WTC11 (cell line): ENCODE measurements at regions not wholly inside any gene's neighbourhood (a gene's known extent, or its start where the extent isn't known, plus 50 kb on each side); places are given as distances from the start of the nearest gene placed in this dataset.

Experiments
- ATF1 ChIP-seq: sonication (generic); formaldehyde crosslinking; IDR thresholded peaks from 2 replicates; pipeline ENCODE4 v1.8.1; 2023; ENCODE audit warnings: mild to moderate bottlenecking, moderate library complexity, missing genetic modification reagents
- ATF3 ChIP-seq: sonication (generic); formaldehyde crosslinking; conservative IDR thresholded peaks from 2 replicates; pipeline ENCODE4 v1.8.1; 2022; ENCODE audit warnings: mild to moderate bottlenecking, missing genetic modification reagents
- CTCF ChIP-seq: fragments of 200-600 bp; IDR thresholded peaks from 2 replicates; pipeline ENCODE4 v1.8.0; 2022; ENCODE audit warnings: antibody characterized with exemption
- FOXK1 ChIP-seq: sonication (generic); formaldehyde crosslinking; IDR thresholded peaks from 2 replicates; pipeline ENCODE4 v1.8.0; 2022; ENCODE audit warnings: mild to moderate bottlenecking, moderate library complexity, missing genetic modification reagents
- FOXP4 ChIP-seq: sonication (generic); formaldehyde crosslinking; IDR thresholded peaks from 2 replicates; pipeline ENCODE4 v1.8.0; 2022; ENCODE audit warnings: mild to moderate bottlenecking, missing genetic modification reagents
- NFYB ChIP-seq: sonication (generic); formaldehyde crosslinking; conservative IDR thresholded peaks from 2 replicates; pipeline ENCODE4 v1.8.0; 2022; ENCODE audit warnings: low read depth, missing genetic modification reagents
- PRDM15 ChIP-seq: sonication (generic); formaldehyde crosslinking; IDR thresholded peaks from 2 replicates; pipeline ENCODE4 v1.8.0; 2022; ENCODE audit warnings: missing genetic modification reagents
- USF1 ChIP-seq: sonication (generic); formaldehyde crosslinking; IDR thresholded peaks from 2 replicates; pipeline ENCODE4 v1.8.0; 2022; ENCODE audit warnings: mild to moderate bottlenecking, missing genetic modification reagents
- ZBTB21 ChIP-seq: sonication (generic); formaldehyde crosslinking; IDR thresholded peaks from 2 replicates; pipeline ENCODE4 v1.8.1; 2023; ENCODE audit warnings: mild to moderate bottlenecking, missing genetic modification reagents, borderline replicate concordance
- ZNF416 ChIP-seq: fragments of 250-450 bp; sonication (Bioruptor Pico); IDR thresholded peaks from 2 replicates; pipeline ENCODE4 v1.9.0; 2021; ENCODE audit warnings: mild to moderate bottlenecking, inconsistent platforms
- TF ChIP-seq, protein P1 (sequence below): sonication (generic); formaldehyde crosslinking; IDR thresholded peaks from 2 replicates; pipeline ENCODE4 v1.8.1; 2023; ENCODE audit warnings: mild to moderate bottlenecking, moderate library complexity, missing genetic modification reagents
- TF ChIP-seq, protein P2 (sequence below): sonication (generic); formaldehyde crosslinking; IDR thresholded peaks from 2 replicates; pipeline ENCODE4 v1.8.1; 2022; ENCODE audit warnings: mild to moderate bottlenecking, missing genetic modification reagents, moderate library complexity, borderline replicate concordance

DNA sequence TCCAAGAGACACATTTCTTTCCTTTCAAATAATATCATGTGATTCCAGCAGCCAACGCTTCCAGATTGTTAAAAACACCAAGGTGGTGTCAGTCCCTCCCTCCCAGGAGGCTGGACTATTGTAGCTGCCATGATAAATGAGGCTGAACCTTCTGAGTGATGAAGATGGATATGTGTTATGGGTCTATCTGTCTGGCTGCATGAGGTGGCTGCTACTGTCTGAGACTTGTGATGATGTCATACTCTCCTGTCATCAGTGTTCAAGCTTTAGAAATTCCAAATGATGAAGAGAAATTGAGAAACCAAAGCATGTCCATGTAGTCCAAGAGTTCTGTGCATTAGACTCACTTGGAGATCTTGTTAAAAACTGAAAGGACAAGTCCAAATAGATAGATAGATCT, 683.0 kb downstream of the NTRK3 start:
- TF ChIP-seq, protein P1, sequence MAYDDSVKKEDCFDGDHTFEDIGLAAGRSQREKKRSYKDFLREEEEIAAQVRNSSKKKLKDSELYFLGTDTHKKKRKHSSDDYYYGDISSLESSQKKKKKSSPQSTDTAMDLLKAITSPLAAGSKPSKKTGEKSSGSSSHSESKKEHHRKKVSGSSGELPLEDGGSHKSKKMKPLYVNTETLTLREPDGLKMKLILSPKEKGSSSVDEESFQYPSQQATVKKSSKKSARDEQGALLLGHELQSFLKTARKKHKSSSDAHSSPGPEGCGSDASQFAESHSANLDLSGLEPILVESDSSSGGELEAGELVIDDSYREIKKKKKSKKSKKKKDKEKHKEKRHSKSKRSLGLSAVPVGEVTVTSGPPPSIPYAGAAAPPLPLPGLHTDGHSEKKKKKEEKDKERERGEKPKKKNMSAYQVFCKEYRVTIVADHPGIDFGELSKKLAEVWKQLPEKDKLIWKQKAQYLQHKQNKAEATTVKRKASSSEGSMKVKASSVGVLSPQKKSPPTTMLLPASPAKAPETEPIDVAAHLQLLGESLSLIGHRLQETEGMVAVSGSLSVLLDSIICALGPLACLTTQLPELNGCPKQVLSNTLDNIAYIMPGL (CRISPR knock-in tag): no peak
- no peak for TF ChIP-seq CTCF
- no peak for TF ChIP-seq FOXK1 (CRISPR knock-in tag)
- TF ChIP-seq ATF3 (CRISPR knock-in tag): no peak
- TF ChIP-seq ATF1 (CRISPR knock-in tag): no peak
- no peak for TF ChIP-seq ZBTB21
- no peak for TF ChIP-seq PRDM15
- no peak for TF ChIP-seq USF1 (CRISPR knock-in tag)
- TF ChIP-seq, protein P2, sequence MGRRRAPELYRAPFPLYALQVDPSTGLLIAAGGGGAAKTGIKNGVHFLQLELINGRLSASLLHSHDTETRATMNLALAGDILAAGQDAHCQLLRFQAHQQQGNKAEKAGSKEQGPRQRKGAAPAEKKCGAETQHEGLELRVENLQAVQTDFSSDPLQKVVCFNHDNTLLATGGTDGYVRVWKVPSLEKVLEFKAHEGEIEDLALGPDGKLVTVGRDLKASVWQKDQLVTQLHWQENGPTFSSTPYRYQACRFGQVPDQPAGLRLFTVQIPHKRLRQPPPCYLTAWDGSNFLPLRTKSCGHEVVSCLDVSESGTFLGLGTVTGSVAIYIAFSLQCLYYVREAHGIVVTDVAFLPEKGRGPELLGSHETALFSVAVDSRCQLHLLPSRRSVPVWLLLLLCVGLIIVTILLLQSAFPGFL (CRISPR knock-in tag): no peak
- TF ChIP-seq ZNF416 (CRISPR knock-in tag): no peak
- TF ChIP-seq NFYB (CRISPR knock-in tag): no peak
- no peak for TF ChIP-seq FOXP4 (CRISPR knock-in tag)
